HepG2 (cell line): ENCODE measurements at regions not wholly inside any gene's neighbourhood (a gene's known extent, or its start where the extent isn't known, plus 50 kb on each side); places are given as distances from the start of the nearest gene placed in this dataset.

ENCODE experiments used
- ATAC-seq: fragments of 200-7000 bp; cut with Tn5 transposase; 3 replicates; pipeline ENCODE4 v1.9.1; 2020; ENCODE audit warnings: mild to moderate bottlenecking, moderate library complexity
- BruUV-seq: library from RNA; stranded (reverse); fragments of 400-500 nt; replicated peaks from 2 replicates; lab custom pipeline; 2021; lab: Mats Ljungman, UMichigan
- CTCF ChIA-PET: fragments of 300-600 bp; formaldehyde crosslinking; extraction: SDS; loops from one replicate; lab custom pipeline; 2021; ENCODE audit warnings: low total read pairs, inconsistent platforms, low intra/inter-chr PET ratio; lab: Yijun Ruan, JAX
- POLR2A ChIA-PET: fragments of 350-600 bp; sonication (Branson Sonifier 250); formaldehyde crosslinking; loops from one replicate; lab custom pipeline; 2020; ENCODE audit warnings: antibody characterized with exemption, inconsistent platforms; lab: Yijun Ruan, JAX
- DNase-seq: peaks from one replicate; pipeline ENCODE4 v3.0.0-alpha.2; 2015; ENCODE audit warnings: low spot score
- FAIRE-seq: peaks from 3 replicates; lab custom pipeline; 2011; peaks lifted over from hg19 to GRCh38; lab: Jason Lieb, UNC
- H2AFZ ChIP-seq: one replicate; pipeline ENCODE4 v1.6.1; 2011; ENCODE audit warnings: low read length, inconsistent platforms
- H3K27ac ChIP-seq: fragments of 300-600 bp; 3 replicates; pipeline ENCODE4 v1.8.0; 2011; ENCODE audit warnings: mixed run types, mild to moderate bottlenecking, mixed read lengths, low read length, inconsistent platforms; ENCODE audit not compliant: insufficient read depth; ENCODE audit errors: extremely low read length
- H3K27me3 ChIP-seq, 2 experiments: fragments of 200-600 bp in 1 of 2; 2 replicates in 1 of 2; 3 replicates in 1 of 2; pipeline versions ENCODE4 v1.6.0 to v1.8.0; 2011; ENCODE audit warnings: low read length in 2 of 2, mild to moderate bottlenecking in 2 of 2, moderate library complexity in 2 of 2, inconsistent platforms in 1 of 2; ENCODE audit not compliant: insufficient read depth in 2 of 2, control insufficient read depth in 1 of 2
- H3K36me3 ChIP-seq, 2 experiments: fragments of 200-600 bp in 1 of 2; replicated peaks in 1 of 2; 2 replicates in 1 of 2; 3 replicates in 1 of 2; pipeline versions ENCODE4 v1.5.1 to v1.8.0; 2011; ENCODE audit warnings: low read length in 2 of 2, inconsistent platforms in 1 of 2; ENCODE audit not compliant: insufficient read depth in 2 of 2, control insufficient read depth in 1 of 2
- H3K4me1 ChIP-seq: 2 replicates; pipeline ENCODE4 v1.5.1; 2012; ENCODE audit warnings: low read length, inconsistent platforms; ENCODE audit not compliant: insufficient read depth
- H3K4me2 ChIP-seq: 2 replicates; pipeline ENCODE4 v1.6.0; 2011; ENCODE audit warnings: low read depth, low read length, inconsistent platforms
- H3K4me3 ChIP-seq, 3 experiments: fragments of 200-600 bp in 1 of 3; sonication (generic), shearing (Covaris generic) in 1 of 3; replicated peaks in 1 of 3; 2 replicates each; pipeline ENCODE4 v1.5.1; 2011 to 2016; ENCODE audit warnings: low read length in 3 of 3, inconsistent platforms in 2 of 3, low read depth in 2 of 3, mild to moderate bottlenecking in 2 of 3, control low read depth in 1 of 3, mixed read lengths in 1 of 3; ENCODE audit not compliant: insufficient read depth in 1 of 3
- H3K79me2 ChIP-seq: one replicate; pipeline ENCODE4 v1.6.1; 2011; ENCODE audit warnings: low read length, inconsistent platforms; ENCODE audit not compliant: insufficient read depth
- H3K9ac ChIP-seq: 2 replicates; pipeline ENCODE4 v1.6.0; 2011; ENCODE audit warnings: mild to moderate bottlenecking, low read depth, low read length, inconsistent platforms; ENCODE audit not compliant: insufficient read depth
- H3K9me3 ChIP-seq: 2 replicates; pipeline ENCODE4 v1.5.1; 2012; ENCODE audit warnings: mild to moderate bottlenecking, low read length
- H4K20me1 ChIP-seq: 2 replicates; pipeline ENCODE4 v1.6.0; 2011; ENCODE audit warnings: inconsistent platforms, mild to moderate bottlenecking, low read length, moderate library complexity; ENCODE audit not compliant: insufficient read depth
- ATF7 ChIP-seq, 2 experiments: fragments of 450-650 bp in 1 of 2; sonication (generic) in 1 of 2; formaldehyde crosslinking in 1 of 2; IDR thresholded peaks; 2 replicates each; pipeline versions ENCODE4 v1.4.0 to v1.6.1; 2016 to 2020; ENCODE audit warnings: antibody characterized with exemption in 1 of 2, mild to moderate bottlenecking in 1 of 2, missing genetic modification reagents in 1 of 2
- FIP1L1 ChIP-seq: fragments of 200-400 bp; formaldehyde crosslinking; IDR thresholded peaks from 2 replicates; pipeline ENCODE4 v1.6.1; 2018; ENCODE audit warnings: low read depth, mild to moderate bottlenecking, low read length, moderate library complexity, borderline replicate concordance; ENCODE audit not compliant: insufficient read depth
- FOSL2 ChIP-seq: sonication (generic); formaldehyde crosslinking; IDR thresholded peaks from 2 replicates; pipeline ENCODE4 v1.4.0; 2020; ENCODE audit warnings: missing genetic modification reagents
- HOXA5 ChIP-seq: sonication (generic); formaldehyde crosslinking; IDR thresholded peaks from 2 replicates; pipeline ENCODE4 v1.4.0; 2020; ENCODE audit warnings: missing genetic modification reagents
- HOXA7 ChIP-seq: sonication (generic); formaldehyde crosslinking; IDR thresholded peaks from 2 replicates; pipeline ENCODE4 v1.8.1; 2022; ENCODE audit warnings: mild to moderate bottlenecking, missing genetic modification reagents, moderate library complexity
- KDM1A ChIP-seq: IDR thresholded peaks from 2 replicates; pipeline ENCODE4 v1.6.1; 2016; ENCODE audit warnings: missing compliant biosample characterization
- NFIC ChIP-seq: IDR thresholded peaks from 2 replicates; pipeline ENCODE4 v1.6.1; 2012; ENCODE audit warnings: mild to moderate bottlenecking, low read length, inconsistent platforms
- NFRKB ChIP-seq: fragments of 450-650 bp; IDR thresholded peaks from 2 replicates; pipeline ENCODE4 v1.6.1; 2017
- PPARG ChIP-seq: conservative IDR thresholded peaks from 2 replicates; pipeline ENCODE4 v1.6.1; 2016; ENCODE audit warnings: missing biosample characterization, missing genetic modification reagents
- TGIF2 ChIP-seq: IDR thresholded peaks from 2 replicates; pipeline ENCODE4 v1.6.1; 2016; ENCODE audit warnings: control low read depth, missing compliant biosample characterization
- ZNF101 ChIP-seq: sonication (generic); formaldehyde crosslinking; IDR thresholded peaks from 2 replicates; pipeline ENCODE4 v1.4.0; 2020; ENCODE audit warnings: mild to moderate bottlenecking, low read depth, missing genetic modification reagents, borderline replicate concordance
- ZNF253 ChIP-seq: sonication (generic); formaldehyde crosslinking; IDR thresholded peaks from 2 replicates; pipeline ENCODE4 v1.8.0; 2022; ENCODE audit warnings: mild to moderate bottlenecking, missing genetic modification reagents, borderline replicate concordance
- ZNF317 ChIP-seq: sonication (generic); formaldehyde crosslinking; IDR thresholded peaks from 2 replicates; pipeline ENCODE4 v1.5.0; 2020; ENCODE audit warnings: mild to moderate bottlenecking, missing genetic modification reagents
- ZNF674 ChIP-seq: sonication (generic); formaldehyde crosslinking; IDR thresholded peaks from 2 replicates; pipeline ENCODE4 v1.5.0; 2020; ENCODE audit warnings: low read depth, mild to moderate bottlenecking, missing genetic modification reagents
- ZNF781 ChIP-seq: sonication (generic); formaldehyde crosslinking; IDR thresholded peaks from 2 replicates; pipeline ENCODE4 v1.5.1; 2020; ENCODE audit warnings: borderline replicate concordance, mild to moderate bottlenecking, missing genetic modification reagents; ENCODE audit errors: not compliant biosample characterization
- WGBS: methylation state at CpG from one replicate; pipeline ENCODE4 v1.1.6; 2017; ENCODE audit warnings: low lambda C conversion rate; 5-methylcytosine and 5-hydroxymethylcytosine counted together
- in situ Hi-C: cut with HindIII; loops from 2 replicates; pipeline ENCODE4 v1.10.0; 2017; ENCODE audit warnings: low pct_unique_long_range_greater_than_20kb; ENCODE audit not compliant: extremely low pct_ligation_motif_present
- intact Hi-C: fragments of 100-400 bp; cut with micrococcal nuclease; formaldehyde crosslinking; loops from one replicate; pipeline ENCODE4 v1.10.0; 2022; ENCODE audit not compliant: unreplicated experiment
- TF ChIP-seq, protein P1 (sequence below): sonication (generic); formaldehyde crosslinking; IDR thresholded peaks from 2 replicates; pipeline ENCODE4 v1.4.0; 2020; ENCODE audit warnings: missing genetic modification reagents, borderline replicate concordance
- TF ChIP-seq, protein P2 (sequence below): sonication (generic); formaldehyde crosslinking; IDR thresholded peaks from 2 replicates; pipeline ENCODE4 v1.5.0; 2020; ENCODE audit warnings: missing genetic modification reagents, mild to moderate bottlenecking, borderline replicate concordance

- no peak overlapping the region for H3K4me3 ChIP-seq
- BruUV-seq = no TSS peak
- no peaks in the 10 kb centered on the region for H4K20me1 ChIP-seq
- H3K36me3 ChIP-seq = no peaks in the 10 kb centered on the region
- intact Hi-C loops (no loop called here), in situ Hi-C loops (no loop called here)
- no peak for ATAC-seq
- no peak for FAIRE-seq
- H3K27ac ChIP-seq = no peak overlapping the region
- POLR2A ChIA-PET = no interaction called here
- CTCF ChIA-PET = no interaction called here
- H3K4me1 ChIP-seq = no peaks in the 10 kb centered on the region
- H3K79me2 ChIP-seq = no peaks in the 10 kb centered on the region
- peaks cover 0 to 2% of the 10 kb centered on the region in 2 experiments; a peak in 2 of 5 replicates for H3K27me3 ChIP-seq
- no peak for DNase-seq
- H3K4me2 ChIP-seq = no peak overlapping the region
- no peak overlapping the region for H3K9ac ChIP-seq
- no peak overlapping the region for H2AFZ ChIP-seq
- 19% methylated on average over 3 of the region's 3 CpGs for WGBS
- no peaks in the 10 kb centered on the region for H3K9me3 ChIP-seq
- no peak for TF ChIP-seq FOSL2
- TF ChIP-seq ZNF101 = no peak
- TF ChIP-seq KDM1A = no peak
- no peak for TF ChIP-seq ZNF253 (CRISPR knock-in tag)
- TF ChIP-seq ATF7 (IDR thresholded peaks at IDR 0.05) = no peak
- TF ChIP-seq ATF7 (CRISPR knock-in tag; IDR thresholded peaks at IDR 0.05) = no peak
- no peak for TF ChIP-seq FIP1L1
- TF ChIP-seq PPARG (CRISPR knock-in tag) = no peak
- no peak for TF ChIP-seq ZNF674 (CRISPR knock-in tag)
- no peak for TF ChIP-seq HOXA5 (CRISPR knock-in tag)
- no peak for TF ChIP-seq ZNF781
- TF ChIP-seq NFIC = no peak
- no peak for TF ChIP-seq ZNF317 (CRISPR knock-in tag)
- TF ChIP-seq, protein P1, sequence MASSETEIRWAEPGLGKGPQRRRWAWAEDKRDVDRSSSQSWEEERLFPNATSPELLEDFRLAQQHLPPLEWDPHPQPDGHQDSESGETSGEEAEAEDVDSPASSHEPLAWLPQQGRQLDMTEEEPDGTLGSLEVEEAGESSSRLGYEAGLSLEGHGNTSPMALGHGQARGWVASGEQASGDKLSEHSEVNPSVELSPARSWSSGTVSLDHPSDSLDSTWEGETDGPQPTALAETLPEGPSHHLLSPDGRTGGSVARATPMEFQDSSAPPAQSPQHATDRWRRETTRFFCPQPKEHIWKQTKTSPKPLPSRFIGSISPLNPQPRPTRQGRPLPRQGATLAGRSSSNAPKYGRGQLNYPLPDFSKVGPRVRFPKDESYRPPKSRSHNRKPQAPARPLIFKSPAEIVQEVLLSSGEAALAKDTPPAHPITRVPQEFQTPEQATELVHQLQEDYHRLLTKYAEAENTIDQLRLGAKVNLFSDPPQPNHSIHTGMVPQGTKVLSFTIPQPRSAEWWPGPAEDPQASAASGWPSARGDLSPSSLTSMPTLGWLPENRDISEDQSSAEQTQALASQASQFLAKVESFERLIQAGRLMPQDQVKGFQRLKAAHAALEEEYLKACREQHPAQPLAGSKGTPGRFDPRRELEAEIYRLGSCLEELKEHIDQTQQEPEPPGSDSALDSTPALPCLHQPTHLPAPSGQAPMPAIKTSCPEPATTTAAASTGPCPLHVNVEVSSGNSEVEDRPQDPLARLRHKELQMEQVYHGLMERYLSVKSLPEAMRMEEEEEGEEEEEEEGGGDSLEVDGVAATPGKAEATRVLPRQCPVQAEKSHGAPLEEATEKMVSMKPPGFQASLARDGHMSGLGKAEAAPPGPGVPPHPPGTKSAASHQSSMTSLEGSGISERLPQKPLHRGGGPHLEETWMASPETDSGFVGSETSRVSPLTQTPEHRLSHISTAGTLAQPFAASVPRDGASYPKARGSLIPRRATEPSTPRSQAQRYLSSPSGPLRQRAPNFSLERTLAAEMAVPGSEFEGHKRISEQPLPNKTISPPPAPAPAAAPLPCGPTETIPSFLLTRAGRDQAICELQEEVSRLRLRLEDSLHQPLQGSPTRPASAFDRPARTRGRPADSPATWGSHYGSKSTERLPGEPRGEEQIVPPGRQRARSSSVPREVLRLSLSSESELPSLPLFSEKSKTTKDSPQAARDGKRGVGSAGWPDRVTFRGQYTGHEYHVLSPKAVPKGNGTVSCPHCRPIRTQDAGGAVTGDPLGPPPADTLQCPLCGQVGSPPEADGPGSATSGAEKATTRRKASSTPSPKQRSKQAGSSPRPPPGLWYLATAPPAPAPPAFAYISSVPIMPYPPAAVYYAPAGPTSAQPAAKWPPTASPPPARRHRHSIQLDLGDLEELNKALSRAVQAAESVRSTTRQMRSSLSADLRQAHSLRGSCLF = no peak
- no peak for TF ChIP-seq HOXA7 (CRISPR knock-in tag)
- TF ChIP-seq TGIF2 (CRISPR knock-in tag) = no peak
- TF ChIP-seq, protein P2, sequence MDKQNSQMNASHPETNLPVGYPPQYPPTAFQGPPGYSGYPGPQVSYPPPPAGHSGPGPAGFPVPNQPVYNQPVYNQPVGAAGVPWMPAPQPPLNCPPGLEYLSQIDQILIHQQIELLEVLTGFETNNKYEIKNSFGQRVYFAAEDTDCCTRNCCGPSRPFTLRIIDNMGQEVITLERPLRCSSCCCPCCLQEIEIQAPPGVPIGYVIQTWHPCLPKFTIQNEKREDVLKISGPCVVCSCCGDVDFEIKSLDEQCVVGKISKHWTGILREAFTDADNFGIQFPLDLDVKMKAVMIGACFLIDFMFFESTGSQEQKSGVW = no peak
- TF ChIP-seq NFRKB = no peak
These were observed 354.9 kb downstream of the PTEN start for GRCh38 chr10:88218362-88218761.
